Coronary artery (tissue), 2 donors: ENCODE measurements at regions not wholly inside any gene's neighbourhood (a gene's known extent, or its start where the extent isn't known, plus 50 kb on each side); places are given as distances from the start of the nearest gene placed in this dataset.
"Not testable (repeated sequence)": the region's sequence is repeated elsewhere in the genome, so short reads cannot be mapped to it uniquely, and the experiment has no call there.

ENCODE experiments used
- DNase-seq: peaks from one replicate; pipeline ENCODE4 v3.0.0-alpha.2; 2017; ENCODE audit warnings: low spot score
- H3K27ac ChIP-seq, 2 donors: fragments of 200-600 bp; sonication (generic); one replicate each; pipeline ENCODE4 v1.5.1; 2016 to 2019
- H3K4me3 ChIP-seq: fragments of 200-600 bp; sonication (generic); 2 replicates; pipeline ENCODE4 v1.5.1; 2016; ENCODE audit warnings: mild to moderate bottlenecking, moderate library complexity
- TF ChIP-seq, protein P1 (sequence below): fragments of 200-600 bp; sonication (generic); IDR thresholded peaks from one replicate; pipeline ENCODE4 v1.5.1; 2019; ENCODE audit warnings: antibody characterized with exemption

DNA sequence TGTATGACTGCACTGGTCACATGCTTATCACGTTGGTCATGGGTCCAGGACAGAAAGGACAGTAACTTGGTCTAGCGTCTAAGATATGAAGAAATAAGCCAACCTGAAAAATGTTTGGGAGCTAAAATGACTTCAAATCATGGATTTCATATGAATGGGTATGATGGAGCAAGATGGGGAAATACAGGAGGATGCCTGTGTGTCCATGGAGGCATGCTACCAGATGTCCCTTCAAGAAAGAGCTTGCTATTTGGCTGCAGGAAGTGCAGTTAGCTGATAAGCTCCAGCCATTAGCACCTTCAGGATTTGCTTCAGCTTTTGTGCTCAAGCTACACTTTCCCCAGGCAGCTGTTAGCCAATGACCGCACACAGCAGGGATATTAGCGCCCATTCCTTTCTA is 164.6 kb upstream of the THBS1 start:
- Histone ChIP-seq H3K27ac (no peak overlapping the region), H3K4me3 (no peak overlapping the region)
- DNase-seq: no peak
- TF ChIP-seq, protein P1, sequence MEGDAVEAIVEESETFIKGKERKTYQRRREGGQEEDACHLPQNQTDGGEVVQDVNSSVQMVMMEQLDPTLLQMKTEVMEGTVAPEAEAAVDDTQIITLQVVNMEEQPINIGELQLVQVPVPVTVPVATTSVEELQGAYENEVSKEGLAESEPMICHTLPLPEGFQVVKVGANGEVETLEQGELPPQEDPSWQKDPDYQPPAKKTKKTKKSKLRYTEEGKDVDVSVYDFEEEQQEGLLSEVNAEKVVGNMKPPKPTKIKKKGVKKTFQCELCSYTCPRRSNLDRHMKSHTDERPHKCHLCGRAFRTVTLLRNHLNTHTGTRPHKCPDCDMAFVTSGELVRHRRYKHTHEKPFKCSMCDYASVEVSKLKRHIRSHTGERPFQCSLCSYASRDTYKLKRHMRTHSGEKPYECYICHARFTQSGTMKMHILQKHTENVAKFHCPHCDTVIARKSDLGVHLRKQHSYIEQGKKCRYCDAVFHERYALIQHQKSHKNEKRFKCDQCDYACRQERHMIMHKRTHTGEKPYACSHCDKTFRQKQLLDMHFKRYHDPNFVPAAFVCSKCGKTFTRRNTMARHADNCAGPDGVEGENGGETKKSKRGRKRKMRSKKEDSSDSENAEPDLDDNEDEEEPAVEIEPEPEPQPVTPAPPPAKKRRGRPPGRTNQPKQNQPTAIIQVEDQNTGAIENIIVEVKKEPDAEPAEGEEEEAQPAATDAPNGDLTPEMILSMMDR: no peak

DNA sequence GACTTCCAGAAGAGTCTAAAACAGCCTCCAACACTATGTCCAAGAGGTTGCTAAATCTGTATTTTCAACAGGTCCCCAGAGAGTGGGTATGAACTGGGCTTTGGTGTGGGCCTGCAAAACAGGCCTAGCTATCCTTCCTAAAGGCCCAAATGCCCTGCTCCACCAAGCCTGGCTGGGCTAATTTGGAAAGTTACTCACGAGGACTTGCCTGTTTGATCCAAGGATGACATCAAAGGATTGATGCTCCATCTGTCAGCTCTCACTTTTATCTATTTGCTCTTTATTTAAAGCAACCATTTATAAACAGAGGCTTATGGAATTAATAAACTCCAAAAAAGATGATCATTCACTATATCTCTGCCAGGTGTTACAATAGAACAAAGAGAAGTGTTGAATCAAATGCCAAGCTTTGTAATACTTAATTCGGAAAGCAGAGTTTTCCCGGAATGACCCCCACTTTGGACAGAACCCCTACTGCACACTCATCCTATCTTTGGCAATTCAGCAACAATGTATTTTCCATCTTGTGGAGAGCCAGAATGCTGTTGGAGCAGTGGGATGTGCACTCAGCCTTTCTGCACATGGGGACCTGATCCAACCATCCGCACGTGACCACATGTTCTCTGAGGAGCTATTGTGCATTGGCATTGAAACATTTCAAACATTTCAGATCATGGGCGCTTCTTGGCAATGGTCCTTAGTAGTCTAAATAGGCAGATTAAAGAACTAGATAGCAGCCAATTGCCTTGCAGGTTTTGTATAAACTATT is 163.3 kb upstream of the THBS1 start:
- DNase-seq: no peak
- TF ChIP-seq, protein P1: no peak
- Histone ChIP-seq H3K27ac (no peak overlapping the region), H3K4me3 (no peak overlapping the region)

DNA sequence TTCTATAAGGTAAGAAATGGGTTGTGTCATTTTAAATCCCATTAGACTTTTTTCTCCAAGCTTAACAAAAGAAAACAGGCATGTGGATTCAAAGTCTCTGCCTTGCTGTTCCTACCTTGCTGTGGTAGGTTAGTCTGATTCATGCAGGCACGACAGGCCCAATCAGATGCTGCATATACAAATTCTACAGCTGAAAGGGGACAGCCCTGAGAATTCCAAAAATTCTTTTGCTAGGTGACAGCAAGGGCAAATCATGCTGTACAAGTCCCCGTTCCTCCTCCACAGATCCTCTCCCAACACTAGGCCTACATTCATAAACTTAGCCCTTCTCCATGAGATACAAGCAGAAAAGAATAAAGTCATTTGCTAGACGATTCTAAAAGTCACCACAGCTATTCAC is 161.2 kb upstream of the THBS1 start:
- no peak overlapping the region for H3K4me3 ChIP-seq
- no peak for DNase-seq
- TF ChIP-seq, protein P1: no peak
- no peak overlapping the region for H3K27ac ChIP-seq

DNA sequence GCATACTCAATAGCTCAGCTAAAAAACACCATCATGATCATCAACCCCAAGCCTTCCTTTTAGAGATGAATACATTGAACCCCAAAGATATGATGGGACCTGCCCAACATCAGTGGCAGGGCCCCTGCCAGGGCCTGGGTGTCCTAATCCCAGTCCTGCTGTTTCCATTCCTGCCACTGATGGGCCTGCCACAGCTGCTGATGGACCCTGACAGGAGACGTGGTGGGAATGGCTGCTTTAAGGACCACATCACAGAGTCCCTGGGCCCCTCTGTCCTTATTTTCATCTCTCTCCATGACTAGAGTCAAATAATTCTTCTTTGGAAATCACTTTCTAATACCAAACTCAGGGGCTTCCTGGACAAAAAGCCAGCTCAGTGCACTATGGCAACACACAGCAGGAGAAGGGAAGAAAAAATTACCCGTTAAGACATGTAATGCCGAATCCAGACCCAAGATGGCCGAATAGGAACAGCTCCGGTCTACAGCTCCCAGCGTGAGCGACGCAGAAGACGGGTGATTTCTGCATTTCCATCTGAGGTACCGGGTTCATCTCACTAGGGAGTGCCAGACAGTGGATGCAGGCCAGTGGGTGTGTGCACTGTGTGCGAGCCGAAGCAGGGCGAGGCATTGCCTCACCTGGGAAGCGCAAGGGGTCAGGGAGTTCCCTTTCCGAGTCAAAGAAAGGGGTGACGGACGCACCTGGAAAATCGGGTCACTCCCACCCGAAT is 160.6 kb upstream of the THBS1 start:
- H3K27ac ChIP-seq, DNase-seq, H3K4me3 ChIP-seq: not testable (repeated sequence)

DNA sequence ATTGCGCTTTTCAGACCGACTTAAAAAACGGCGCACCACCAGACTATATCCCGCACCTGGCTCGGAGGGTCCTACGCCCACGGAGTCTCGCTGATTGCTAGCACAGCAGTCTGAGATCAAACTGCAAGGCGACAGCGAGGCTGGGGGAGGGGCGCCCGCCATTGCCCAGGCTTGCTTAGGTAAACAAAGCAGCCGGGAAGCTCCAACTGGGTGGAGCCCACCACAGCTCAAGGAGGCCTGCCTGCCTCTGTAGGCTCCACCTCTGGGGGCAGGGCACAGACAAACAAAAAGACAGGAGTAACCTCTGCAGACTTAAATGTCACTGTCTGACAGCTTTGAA is 160.1 kb upstream of the THBS1 start:
- not testable (repeated sequence) for H3K27ac ChIP-seq, DNase-seq

DNA sequence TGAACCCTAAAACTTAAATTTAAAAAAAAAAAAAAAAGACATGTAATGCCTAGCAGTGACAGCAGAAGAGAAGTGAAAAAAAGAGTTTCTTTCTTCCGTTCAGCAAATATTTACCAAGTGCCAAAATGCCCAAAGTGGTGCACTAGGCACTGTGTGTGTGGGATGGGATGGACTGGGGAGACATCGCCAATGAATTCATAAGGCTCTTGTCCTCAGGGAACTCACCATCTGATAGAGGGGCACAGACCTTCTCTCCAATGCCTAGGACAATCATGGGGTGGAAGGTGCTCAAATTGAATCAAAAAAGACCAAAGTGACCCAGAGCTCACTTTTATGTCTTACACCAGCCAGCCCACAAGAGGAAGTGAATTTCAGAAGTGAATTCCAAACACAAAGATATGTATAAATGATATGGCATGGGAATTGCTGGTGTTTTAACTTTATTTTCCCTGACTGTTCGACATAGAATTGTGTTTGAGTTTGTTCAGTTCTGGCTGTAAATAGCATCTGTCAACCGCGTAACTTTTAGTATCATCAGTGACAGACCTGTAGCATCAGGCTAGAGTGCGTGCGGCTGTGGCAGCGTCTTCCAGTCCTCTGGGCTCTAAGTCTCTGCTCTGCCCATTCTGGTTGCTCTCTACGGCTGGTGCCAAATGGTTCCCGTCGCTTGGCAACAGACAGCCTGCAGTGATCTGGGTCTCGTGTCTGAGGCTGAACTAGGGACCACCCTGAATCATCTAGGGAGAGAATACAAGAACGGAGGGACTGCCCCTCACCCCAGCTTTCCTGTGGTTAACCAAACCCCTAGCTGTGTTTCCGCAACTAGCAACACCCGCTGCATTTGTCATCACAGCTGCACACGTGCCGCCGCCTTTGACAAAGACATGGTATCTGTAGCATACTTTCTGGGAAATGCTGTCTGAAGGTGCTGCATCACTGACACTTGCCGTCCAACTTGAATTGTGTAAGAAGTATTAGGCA is 154.0 kb upstream of the THBS1 start:
- DNase-seq: no peak
- TF ChIP-seq, protein P1: no peak
- Histone ChIP-seq H3K4me3 (no peak overlapping the region), H3K27ac (peak overlapping the region in 1 of 2 donors; percentile 15)

More for the DNA sequence above, 160.1 kb upstream of the THBS1 start:
- H3K4me3 ChIP-seq: not testable (repeated sequence)

DNA sequence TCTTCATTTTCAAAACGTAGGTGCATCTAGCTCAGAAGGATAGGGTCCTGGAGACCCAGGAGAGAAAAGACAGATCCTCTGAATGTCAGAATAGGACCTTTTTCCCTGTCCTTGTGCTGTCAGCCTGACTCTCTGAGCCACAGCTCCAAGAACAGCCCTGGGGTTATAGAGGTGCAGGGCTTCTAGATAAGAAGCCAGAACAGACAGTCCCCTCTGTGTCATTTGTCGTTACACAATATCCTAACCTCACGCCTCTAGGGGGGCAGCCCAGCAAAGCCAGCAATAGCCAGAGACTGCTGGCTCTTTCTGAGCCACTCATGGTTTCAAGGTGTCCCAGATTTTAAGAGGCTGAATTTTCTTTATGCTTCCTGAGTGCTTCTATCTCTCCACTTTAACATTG is 153.2 kb upstream of the THBS1 start:
- no peak overlapping the region for H3K4me3 ChIP-seq
- TF ChIP-seq, protein P1: no peak
- DNase-seq: no peak
- H3K27ac ChIP-seq: no peak overlapping the region
